Activated CD8-positive, alpha-beta T cell treated with anti-CD3 and anti-CD28 coated beads for 36 hours (primary cell): ENCODE measurements at regions not wholly inside any gene's neighbourhood (a gene's known extent, or its start where the extent isn't known, plus 50 kb on each side); places are given as distances from the start of the nearest gene placed in this dataset.
"Not testable (repeated sequence)": the region's sequence is repeated elsewhere in the genome, so short reads cannot be mapped to it uniquely, and the experiment has no call there.

ENCODE experiments used
- ATAC-seq: fragments of 200-7000 bp; cut with Tn5 transposase; one replicate; pipeline ENCODE4 v1.10.0; 2021; ENCODE audit warnings: mild to moderate bottlenecking, moderate library complexity
- CTCF ChIA-PET: fragments of 350-600 bp; sonication (Branson Sonifier 250); formaldehyde crosslinking; loops from one replicate; lab custom pipeline; 2021; ENCODE audit warnings: antibody characterized with exemption; lab: Charles Lee
- POLR2A ChIA-PET: fragments of 350-600 bp; sonication (Branson Sonifier 250); formaldehyde crosslinking; loops from one replicate; lab custom pipeline; 2021; ENCODE audit warnings: antibody characterized with exemption; lab: Charles Lee
- DNase-seq: peaks from one replicate; pipeline ENCODE4 v3.0.0-alpha.2; 2020
- H3K27ac Mint-ChIP-seq: one replicate; pipeline ENCODE4 v1.8.0; 2021; ENCODE audit warnings: mild to moderate bottlenecking, mixed read lengths
- H3K27me3 Mint-ChIP-seq: one replicate; pipeline ENCODE4 v1.8.0; 2021; ENCODE audit warnings: mixed read lengths
- H3K36me3 Mint-ChIP-seq: one replicate; pipeline ENCODE4 v1.8.0; 2021; ENCODE audit warnings: low read depth, mixed read lengths
- H3K4me1 Mint-ChIP-seq: one replicate; pipeline ENCODE4 v1.8.0; 2021; ENCODE audit warnings: low read depth, mixed read lengths
- H3K4me3 Mint-ChIP-seq: one replicate; pipeline ENCODE4 v1.8.0; 2021; ENCODE audit warnings: mild to moderate bottlenecking, moderate library complexity, mixed read lengths
- H3K9me3 Mint-ChIP-seq: one replicate; pipeline ENCODE4 v1.8.0; 2021; ENCODE audit warnings: mixed read lengths
- CTCF ChIP-seq: fragments of 200-600 bp; IDR thresholded peaks from one replicate; pipeline ENCODE4 v1.8.0; 2022; ENCODE audit warnings: antibody characterized with exemption, mild to moderate bottlenecking
- intact Hi-C: fragments of 100-400 bp; cut with micrococcal nuclease; formaldehyde crosslinking; loops from one replicate; pipeline ENCODE4 v1.10.0; 2022

- peak; percentile 90 for ATAC-seq
- peak; percentile 52 for DNase-seq
These were observed 81.5 kb upstream of the FOXN2 start for GRCh38 chr2:48233005-48233404.

GRCh38 chr2:48233824-48234223 lies 80.7 kb upstream of the FOXN2 start:
- H3K36me3 Mint-ChIP-seq, ATAC-seq, DNase-seq, H3K27ac Mint-ChIP-seq, H3K9me3 Mint-ChIP-seq, H3K27me3 Mint-ChIP-seq, POLR2A ChIA-PET, intact Hi-C loops, H3K4me3 Mint-ChIP-seq, CTCF ChIA-PET: not testable (repeated sequence)
- H3K4me1 Mint-ChIP-seq: peaks cover 12% of the 10 kb centered on the region

More at GRCh38 chr2:48233005-48233404, 81.5 kb upstream of the FOXN2 start:
- Mint-ChIP-seq H3K27me3 (no peaks in the 10 kb centered on the region), H3K36me3 (no peaks in the 10 kb centered on the region), H3K27ac (no peak overlapping the region), H3K4me1 (peaks cover 12% of the 10 kb centered on the region), H3K4me3 (no peak overlapping the region), H3K9me3 (no peaks in the 10 kb centered on the region)
- ChIA-PET POLR2A (no interaction called here), CTCF (no interaction called here)
- no peak for TF ChIP-seq CTCF
- intact Hi-C loops: no loop called here

- TF ChIP-seq CTCF: no peak
- no peak for DNase-seq
- ATAC-seq: no peak
- Mint-ChIP-seq H3K36me3 (no peaks in the 10 kb centered on the region), H3K27ac (no peak overlapping the region), H3K9me3 (no peaks in the 10 kb centered on the region), H3K4me1 (peaks cover 12% of the 10 kb centered on the region), H3K27me3 (no peaks in the 10 kb centered on the region), H3K4me3 (no peak overlapping the region)
- intact Hi-C loops: no loop called here
- ChIA-PET CTCF (interaction anchor here (1.0 kb wide), 1 partner anchor 10 kb away, joined by 3 read pairs; no protein-coding TSS in a partner anchor), POLR2A (interaction anchor here (0.6 kb wide), 1 partner anchor 8 kb away, joined by 3 read pairs; no protein-coding TSS in a partner anchor)
These were observed 79.4 kb upstream of the FOXN2 start for GRCh38 chr2:48235076-48235475.

- H3K9me3 Mint-ChIP-seq: no peaks in the 10 kb centered on the region
- no peak for TF ChIP-seq CTCF
- no peak overlapping the region for H3K4me3 Mint-ChIP-seq
- intact Hi-C loops: no loop called here
- ATAC-seq: no peak
- CTCF ChIA-PET: no interaction called here
- no peak for DNase-seq
- no peaks in the 10 kb centered on the region for H3K27me3 Mint-ChIP-seq
- POLR2A ChIA-PET: no interaction called here
- H3K27ac Mint-ChIP-seq: no peak overlapping the region
- peaks cover 7% of the 10 kb centered on the region for H3K4me1 Mint-ChIP-seq
- no peaks in the 10 kb centered on the region for H3K36me3 Mint-ChIP-seq
These were observed 76.1 kb upstream of the FOXN2 start for GRCh38 chr2:48238381-48238780.

- Mint-ChIP-seq H3K9me3 (no peaks in the 10 kb centered on the region), H3K27ac (no peak overlapping the region), H3K27me3 (no peaks in the 10 kb centered on the region), H3K4me1 (peaks cover 7% of the 10 kb centered on the region), H3K36me3 (no peaks in the 10 kb centered on the region), H3K4me3 (no peak overlapping the region)
- POLR2A ChIA-PET: no interaction called here
- intact Hi-C loops: no loop called here
- CTCF ChIA-PET: no interaction called here
- no peak for DNase-seq
- TF ChIP-seq CTCF: no peak
- ATAC-seq: no peak
These were observed 73.6 kb upstream of the FOXN2 start for GRCh38 chr2:48240912-48241311.

GRCh38 chr2:48247206-48247605 lies 67.3 kb upstream of the FOXN2 start:
- ChIA-PET POLR2A (no interaction called here), CTCF (no interaction called here)
- H3K4me1 Mint-ChIP-seq: peaks cover 17% of the 10 kb centered on the region
- H3K27me3 Mint-ChIP-seq: no peaks in the 10 kb centered on the region
- no peak for ATAC-seq
- H3K9me3 Mint-ChIP-seq: no peaks in the 10 kb centered on the region
- H3K36me3 Mint-ChIP-seq: no peaks in the 10 kb centered on the region
- intact Hi-C loops: no loop called here
- TF ChIP-seq CTCF: no peak
- H3K4me3 Mint-ChIP-seq: no peak overlapping the region
- no peak overlapping the region for H3K27ac Mint-ChIP-seq
- DNase-seq: no peak
